Mesendoderm (in vitro differentiated cells): ENCODE measurements at regions not wholly inside any gene's neighbourhood (a gene's known extent, or its start where the extent isn't known, plus 50 kb on each side); places are given as distances from the start of the nearest gene placed in this dataset.

Experiments
- DNase-seq: peaks from one replicate; pipeline ENCODE4 v3.0.0; 2013
- H2AK5ac ChIP-seq: 2 replicates; pipeline ENCODE4 v1.6.1; 2013; ENCODE audit warnings: low read length, inconsistent platforms
- H2BK120ac ChIP-seq: 2 replicates; pipeline ENCODE4 v1.6.1; 2013; ENCODE audit warnings: low read depth, mild to moderate bottlenecking, low read length, moderate library complexity, mixed read lengths
- H2BK15ac ChIP-seq: replicated peaks from 2 replicates; pipeline ENCODE4 v1.6.1; 2013; ENCODE audit warnings: low read depth, mild to moderate bottlenecking, moderate library complexity
- H2BK5ac ChIP-seq: 2 replicates; pipeline ENCODE4 v1.6.1; 2013; ENCODE audit warnings: low read length, inconsistent platforms
- H3K18ac ChIP-seq: 2 replicates; pipeline ENCODE4 v1.6.1; 2013; ENCODE audit warnings: mild to moderate bottlenecking, low read length, mixed read lengths
- H3K23ac ChIP-seq: one replicate; pipeline ENCODE4 v1.6.1; 2013; ENCODE audit warnings: low read length
- H3K27ac ChIP-seq: 2 replicates; pipeline ENCODE4 v1.5.1; 2013; ENCODE audit warnings: low read depth, mild to moderate bottlenecking, inconsistent platforms, low read length, moderate library complexity
- H3K27me3 ChIP-seq: 2 replicates; pipeline ENCODE4 v1.6.1; 2013; ENCODE audit warnings: low read length, control low read depth, mild to moderate bottlenecking, inconsistent platforms; ENCODE audit not compliant: insufficient read depth, poor library complexity
- H3K36me3 ChIP-seq: 2 replicates; pipeline ENCODE4 v1.6.1; 2013; ENCODE audit warnings: low read length, inconsistent platforms; ENCODE audit not compliant: control insufficient read depth, insufficient read depth
- H3K4ac ChIP-seq: one replicate; pipeline ENCODE4 v1.6.1; 2013; ENCODE audit warnings: low read depth, mild to moderate bottlenecking, low read length, moderate library complexity
- H3K4me1 ChIP-seq: 2 replicates; pipeline ENCODE4 v1.6.1; 2013; ENCODE audit warnings: low read depth, low read length, inconsistent platforms; ENCODE audit not compliant: control insufficient read depth
- H3K4me2 ChIP-seq: 2 replicates; pipeline ENCODE4 v1.6.1; 2013; ENCODE audit warnings: low read length
- H3K4me3 ChIP-seq: 2 replicates; pipeline ENCODE4 v1.5.1; 2013; ENCODE audit warnings: mild to moderate bottlenecking, low read length
- H3K56ac ChIP-seq: one replicate; pipeline ENCODE4 v1.6.1; 2013; ENCODE audit warnings: low read length
- H3K79me1 ChIP-seq: 2 replicates; pipeline ENCODE4 v1.6.1; 2013; ENCODE audit warnings: low read length, inconsistent platforms
- H3K79me2 ChIP-seq: 2 replicates; pipeline ENCODE4 v1.6.1; 2013; ENCODE audit warnings: mild to moderate bottlenecking, low read length; ENCODE audit not compliant: control insufficient read depth, insufficient read depth
- H3K9ac ChIP-seq: 2 replicates; pipeline ENCODE4 v1.6.1; 2013; ENCODE audit warnings: low read length, inconsistent platforms
- H4K5ac ChIP-seq: one replicate; pipeline ENCODE4 v1.6.1; 2013; ENCODE audit warnings: low read length
- H4K8ac ChIP-seq: one replicate; pipeline ENCODE4 v1.6.1; 2013; ENCODE audit warnings: low read depth, mild to moderate bottlenecking, control low read depth, low read length, moderate library complexity
- WGBS: extraction: QIAGEN DNeasy Blood & Tissue Kit; methylation state at CpG from one replicate; pipeline ENCODE4 v1.1.7; 2013; ENCODE audit warnings: low lambda C conversion rate, missing lambda C conversion rate; ENCODE audit not compliant: insufficient coverage; ENCODE audit errors: extremely low coverage; 5-methylcytosine and 5-hydroxymethylcytosine counted together

GRCh38 chr9:86716326-86716922 lies 230.9 kb downstream of the GAS1 start:
- H3K9ac ChIP-seq: no peak overlapping the region
- no peaks in the 10 kb centered on the region for H3K79me1 ChIP-seq
- no peak overlapping the region for H2BK5ac ChIP-seq
- no peak overlapping the region for H4K8ac ChIP-seq
- H4K5ac ChIP-seq: no peak overlapping the region
- H3K79me2 ChIP-seq: no peaks in the 10 kb centered on the region
- H3K4ac ChIP-seq: no peak overlapping the region
- DNase-seq: no peak
- no peak overlapping the region for H2BK120ac ChIP-seq
- H3K36me3 ChIP-seq: no peaks in the 10 kb centered on the region
- no peak overlapping the region for H3K56ac ChIP-seq
- H3K4me3 ChIP-seq: no peak overlapping the region
- WGBS: no CpG with 5 or more reads among the region's 4 CpGs
- no peak overlapping the region for H3K4me2 ChIP-seq
- H3K27ac ChIP-seq: no peak overlapping the region
- no peaks in the 10 kb centered on the region for H3K27me3 ChIP-seq
- no peak overlapping the region for H2BK15ac ChIP-seq
- H3K18ac ChIP-seq: no peak overlapping the region
- H3K4me1 ChIP-seq: peaks cover 4% of the 10 kb centered on the region
- no peak overlapping the region for H3K23ac ChIP-seq
- no peak overlapping the region for H2AK5ac ChIP-seq

GRCh38 chr9:86714999-86715398 lies 232.3 kb downstream of the GAS1 start:
- H3K79me2 ChIP-seq: no peaks in the 10 kb centered on the region
- H3K4ac ChIP-seq: no peak overlapping the region
- H4K5ac ChIP-seq: no peak overlapping the region
- no peak overlapping the region for H2BK15ac ChIP-seq
- H3K4me2 ChIP-seq: no peak overlapping the region
- no peak overlapping the region for H3K56ac ChIP-seq
- H3K23ac ChIP-seq: no peak overlapping the region
- H3K4me1 ChIP-seq: no peaks in the 10 kb centered on the region
- no peak overlapping the region for H3K4me3 ChIP-seq
- H2BK5ac ChIP-seq: no peak overlapping the region
- no peak overlapping the region for H2AK5ac ChIP-seq
- H3K9ac ChIP-seq: no peak overlapping the region
- no peak overlapping the region for H4K8ac ChIP-seq
- H3K79me1 ChIP-seq: no peaks in the 10 kb centered on the region
- H3K27ac ChIP-seq: no peak overlapping the region
- no peak overlapping the region for H2BK120ac ChIP-seq
- DNase-seq: no peak
- H3K36me3 ChIP-seq: no peaks in the 10 kb centered on the region
- WGBS: no CpG with 5 or more reads among the region's 4 CpGs
- H3K27me3 ChIP-seq: no peaks in the 10 kb centered on the region
- H3K18ac ChIP-seq: no peak overlapping the region

- Histone ChIP-seq H3K4me3 (no peak overlapping the region), H3K18ac (no peak overlapping the region), H3K56ac (no peak overlapping the region), H3K23ac (no peak overlapping the region), H2BK5ac (no peak overlapping the region), H3K27me3 (no peaks in the 10 kb centered on the region), H3K4ac (no peak overlapping the region), H3K79me2 (no peaks in the 10 kb centered on the region), H3K79me1 (no peaks in the 10 kb centered on the region), H3K36me3 (no peaks in the 10 kb centered on the region), H4K8ac (no peak overlapping the region), H2BK15ac (no peak overlapping the region), H3K27ac (no peak overlapping the region), H2BK120ac (no peak overlapping the region), H3K4me1 (no peaks in the 10 kb centered on the region), H2AK5ac (no peak overlapping the region), H4K5ac (no peak overlapping the region), H3K4me2 (no peak overlapping the region), H3K9ac (no peak overlapping the region)
- WGBS: no CpG with 5 or more reads among the region's 1 CpG
- no peak for DNase-seq
Measured at GRCh38 chr9:86713970-86714369, 233.3 kb downstream of the GAS1 start.

- H3K18ac ChIP-seq: no peak overlapping the region
- no peak for DNase-seq
- no peak overlapping the region for H3K4me3 ChIP-seq
- no peaks in the 10 kb centered on the region for H3K79me2 ChIP-seq
- H3K4me2 ChIP-seq: no peak overlapping the region
- no peak overlapping the region for H3K9ac ChIP-seq
- no peak overlapping the region for H4K8ac ChIP-seq
- H4K5ac ChIP-seq: no peak overlapping the region
- H2BK5ac ChIP-seq: no peak overlapping the region
- WGBS: no CpG with 5 or more reads among the region's 2 CpGs
- no peak overlapping the region for H3K4ac ChIP-seq
- no peaks in the 10 kb centered on the region for H3K36me3 ChIP-seq
- no peaks in the 10 kb centered on the region for H3K79me1 ChIP-seq
- H2AK5ac ChIP-seq: no peak overlapping the region
- no peaks in the 10 kb centered on the region for H3K27me3 ChIP-seq
- H3K4me1 ChIP-seq: no peaks in the 10 kb centered on the region
- no peak overlapping the region for H2BK120ac ChIP-seq
- H3K56ac ChIP-seq: no peak overlapping the region
- H2BK15ac ChIP-seq: no peak overlapping the region
- no peak overlapping the region for H3K23ac ChIP-seq
- no peak overlapping the region for H3K27ac ChIP-seq
Measured at GRCh38 chr9:86713470-86713869, 233.8 kb downstream of the GAS1 start.

- Histone ChIP-seq H3K18ac (no peak overlapping the region), H3K4me1 (no peaks in the 10 kb centered on the region), H2AK5ac (no peak overlapping the region), H3K4ac (no peak overlapping the region), H3K9ac (no peak overlapping the region), H3K79me1 (no peaks in the 10 kb centered on the region), H3K27me3 (no peaks in the 10 kb centered on the region), H3K56ac (no peak overlapping the region), H3K36me3 (no peaks in the 10 kb centered on the region), H2BK15ac (no peak overlapping the region), H3K23ac (no peak overlapping the region), H2BK120ac (no peak overlapping the region), H3K79me2 (no peaks in the 10 kb centered on the region), H3K4me2 (no peak overlapping the region), H2BK5ac (no peak overlapping the region), H4K8ac (no peak overlapping the region), H3K4me3 (no peak overlapping the region), H4K5ac (no peak overlapping the region), H3K27ac (no peak overlapping the region)
- no peak for DNase-seq
- WGBS: no CpG with 5 or more reads among the region's 9 CpGs
Measured at GRCh38 chr9:86708918-86709835, 238.1 kb downstream of the GAS1 start.
